Activated T-helper 2 cell treated with anti-CD3 and anti-CD28 coated beads, Interferon-gamma antibody, Interleukin-2, Interleukin-4, amounts not matched to agents 10 μg/mL and 5 μg/mL and 100 μg/mL, durations not matched to agents 14 hours and 24 hours and 36 hours (primary cell): ENCODE measurements at regions not wholly inside any gene's neighbourhood (a gene's known extent, or its start where the extent isn't known, plus 50 kb on each side); places are given as distances from the start of the nearest gene placed in this dataset.

Experiments used
- DNase-seq: peaks from one replicate; pipeline ENCODE4 v3.0.0; 2021; ENCODE audit warnings: low spot score
- H3K27ac Mint-ChIP-seq: one replicate; pipeline ENCODE4 v1.8.0; 2021; ENCODE audit warnings: mixed read lengths
- H3K27me3 Mint-ChIP-seq: one replicate; pipeline ENCODE4 v1.8.0; 2021; ENCODE audit warnings: low read depth, mixed read lengths
- H3K36me3 Mint-ChIP-seq: one replicate; pipeline ENCODE4 v1.8.0; 2021; ENCODE audit warnings: low read depth, mixed read lengths
- H3K4me1 Mint-ChIP-seq: one replicate; pipeline ENCODE4 v1.8.0; 2021; ENCODE audit warnings: low read depth, mixed read lengths
- H3K4me3 Mint-ChIP-seq: one replicate; pipeline ENCODE4 v1.8.0; 2021; ENCODE audit warnings: low read depth, mild to moderate bottlenecking, moderate library complexity, mixed read lengths
- H3K9me3 Mint-ChIP-seq: one replicate; pipeline ENCODE4 v1.8.0; 2021; ENCODE audit warnings: mixed read lengths
- intact Hi-C: fragments of 100-400 bp; cut with micrococcal nuclease; formaldehyde crosslinking; loops from one replicate; pipeline ENCODE4 v1.15.1; 2023

- DNase-seq = no peak
- H3K27me3 Mint-ChIP-seq = peaks cover 16% of the 10 kb centered on the region
- H3K4me1 Mint-ChIP-seq = no peaks in the 10 kb centered on the region
- H3K4me3 Mint-ChIP-seq = no peak overlapping the region
- H3K27ac Mint-ChIP-seq = no peak overlapping the region
- H3K36me3 Mint-ChIP-seq = no peaks in the 10 kb centered on the region
- no peaks in the 10 kb centered on the region for H3K9me3 Mint-ChIP-seq
- intact Hi-C loops = no loop called here
These were observed 69.3 kb upstream of the NPY start for GRCh38 chr7:24214670-24215069.

- no peaks in the 10 kb centered on the region for H3K4me1 Mint-ChIP-seq
- no peaks in the 10 kb centered on the region for H3K36me3 Mint-ChIP-seq
- H3K9me3 Mint-ChIP-seq = no peaks in the 10 kb centered on the region
- no peak overlapping the region for H3K27ac Mint-ChIP-seq
- H3K4me3 Mint-ChIP-seq = no peak overlapping the region
- intact Hi-C loops = no loop called here
- H3K27me3 Mint-ChIP-seq = peaks cover 20% of the 10 kb centered on the region
- DNase-seq = no peak
These were observed 67.3 kb upstream of the NPY start for GRCh38 chr7:24216576-24217125.

DNA sequence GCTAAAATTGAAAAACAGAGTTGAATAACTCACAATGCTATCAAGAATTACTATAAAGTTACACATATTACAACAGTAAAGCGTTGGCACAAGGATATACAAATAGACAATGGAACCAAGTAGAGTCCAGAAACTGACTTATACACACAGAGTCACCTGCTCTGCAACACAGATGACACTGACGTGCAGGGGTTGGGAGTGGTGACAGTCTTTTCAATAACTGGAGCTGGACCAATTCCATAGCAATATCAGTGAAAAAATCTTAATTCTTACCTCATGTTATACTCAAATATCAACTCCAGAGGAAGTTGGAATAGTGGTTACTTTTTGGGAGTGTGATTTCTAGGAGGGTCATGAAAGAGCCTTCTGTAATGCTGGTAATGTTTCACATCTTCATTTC is 62.5 kb upstream of the NPY start:
- no peaks in the 10 kb centered on the region for H3K4me1 Mint-ChIP-seq
- peaks cover 35% of the 10 kb centered on the region for H3K27me3 Mint-ChIP-seq
- no peak overlapping the region for H3K27ac Mint-ChIP-seq
- no peak overlapping the region for H3K4me3 Mint-ChIP-seq
- peaks cover 15% of the 10 kb centered on the region for H3K9me3 Mint-ChIP-seq
- intact Hi-C loops = no loop called here
- DNase-seq = no peak
- no peaks in the 10 kb centered on the region for H3K36me3 Mint-ChIP-seq

DNA sequence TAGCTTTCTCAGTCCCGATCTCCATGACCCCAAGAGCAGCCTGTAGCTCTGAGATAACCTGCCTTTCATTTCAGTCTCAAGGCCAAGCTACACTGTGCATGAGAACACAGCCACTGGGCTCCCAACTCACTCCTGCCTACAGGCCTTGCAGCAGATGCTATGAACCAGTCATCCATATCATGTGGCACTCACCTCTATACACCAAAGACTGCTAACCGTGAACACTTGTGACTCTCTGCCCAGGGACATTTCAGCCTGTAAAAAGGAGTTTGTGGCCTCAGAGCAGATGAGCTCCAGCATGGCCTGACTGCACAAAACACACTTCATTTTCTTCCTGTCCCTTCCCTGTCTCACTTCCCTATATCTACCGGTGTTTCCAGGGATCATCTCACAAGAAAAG is 56.9 kb upstream of the NPY start:
- no peak for DNase-seq
- Mint-ChIP-seq H3K36me3 (no peaks in the 10 kb centered on the region), H3K4me1 (peaks cover 16% of the 10 kb centered on the region), H3K9me3 (peaks cover 15% of the 10 kb centered on the region), H3K27ac (no peak overlapping the region), H3K4me3 (no peak overlapping the region), H3K27me3 (peaks cover 48% of the 10 kb centered on the region)
- intact Hi-C loops = no loop called here

DNA sequence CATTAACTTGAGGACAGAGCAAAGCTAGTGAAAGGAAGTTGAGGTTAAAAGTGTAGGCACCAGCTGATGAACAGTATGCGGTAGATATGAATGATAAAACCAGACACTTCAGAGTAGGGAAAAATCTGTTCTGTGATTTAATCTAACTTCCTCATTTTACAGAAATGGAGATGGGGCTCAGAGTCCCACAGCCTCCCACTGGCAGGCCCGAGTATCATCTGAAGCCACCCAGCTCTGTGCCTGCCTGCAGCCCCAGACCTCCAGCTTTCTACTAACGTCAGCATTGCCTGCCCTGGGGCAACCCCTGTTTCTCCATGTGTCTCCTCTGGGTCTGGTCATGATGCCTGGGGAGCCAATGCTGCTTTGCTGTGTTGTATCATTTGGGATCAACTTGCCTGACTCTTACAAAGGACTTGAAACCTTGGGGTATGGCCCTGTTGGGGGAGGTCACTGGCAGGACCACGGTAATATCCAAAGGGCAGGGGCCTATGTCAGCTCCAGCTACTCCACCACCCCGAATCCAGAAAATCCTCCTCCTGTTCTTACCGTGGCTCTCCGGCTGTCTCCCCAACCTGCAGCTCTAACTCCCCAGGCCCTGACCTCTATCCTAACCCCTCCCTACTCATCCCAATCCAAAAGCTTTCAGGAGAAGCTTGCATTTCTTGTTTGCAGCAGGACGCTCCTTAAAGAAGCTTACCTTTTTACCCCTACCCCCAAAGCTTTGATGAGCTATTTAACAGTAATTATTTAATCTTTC is 56.2 kb upstream of the NPY start:
- Mint-ChIP-seq H3K4me1 (peaks cover 16% of the 10 kb centered on the region), H3K4me3 (no peak overlapping the region), H3K9me3 (peaks cover 11% of the 10 kb centered on the region), H3K27ac (no peak overlapping the region), H3K27me3 (peaks cover 47% of the 10 kb centered on the region), H3K36me3 (no peaks in the 10 kb centered on the region)
- peak; percentile 8 for DNase-seq
- intact Hi-C loops = no loop called here

DNA sequence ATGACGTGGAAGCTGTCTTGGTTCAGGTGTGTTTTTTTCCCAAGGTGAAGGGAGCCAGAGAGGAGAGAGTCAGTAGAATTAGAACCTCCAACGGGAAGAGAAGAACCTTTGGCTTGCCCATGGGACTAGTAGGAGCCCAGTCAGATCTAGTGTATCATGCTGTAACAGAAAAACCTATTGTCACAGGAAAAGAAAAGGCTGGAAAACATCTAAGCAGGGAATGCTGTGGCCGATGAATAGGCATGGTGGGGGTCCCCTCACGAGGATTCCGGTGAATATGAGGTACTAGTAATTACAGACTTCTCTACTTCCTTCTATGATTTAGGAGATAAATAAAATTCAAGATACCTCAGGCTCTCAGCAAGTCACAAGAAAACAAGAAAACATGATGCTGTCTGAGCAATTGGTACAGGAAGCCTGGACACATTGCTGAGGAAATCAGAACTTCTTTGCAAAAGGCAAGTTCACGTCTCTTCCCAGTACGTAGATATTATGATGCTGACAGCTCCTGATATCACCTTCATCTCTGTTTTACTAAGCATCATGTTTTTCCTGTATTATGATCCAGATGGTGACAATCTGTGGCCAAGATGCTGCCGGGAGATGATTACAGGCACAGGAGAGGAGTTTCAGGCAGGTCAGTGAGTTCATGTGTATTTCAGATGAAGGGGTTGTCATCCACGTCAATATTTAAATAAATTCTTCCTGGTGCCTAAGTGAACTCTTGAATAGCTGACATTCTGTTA is 54.3 kb upstream of the NPY start:
- Mint-ChIP-seq H3K36me3 (no peaks in the 10 kb centered on the region), H3K4me1 (peaks cover 16% of the 10 kb centered on the region), H3K9me3 (no peaks in the 10 kb centered on the region), H3K27me3 (peaks cover 52% of the 10 kb centered on the region), H3K4me3 (no peak overlapping the region), H3K27ac (no peak overlapping the region)
- intact Hi-C loops = no loop called here
- no peak for DNase-seq

DNA sequence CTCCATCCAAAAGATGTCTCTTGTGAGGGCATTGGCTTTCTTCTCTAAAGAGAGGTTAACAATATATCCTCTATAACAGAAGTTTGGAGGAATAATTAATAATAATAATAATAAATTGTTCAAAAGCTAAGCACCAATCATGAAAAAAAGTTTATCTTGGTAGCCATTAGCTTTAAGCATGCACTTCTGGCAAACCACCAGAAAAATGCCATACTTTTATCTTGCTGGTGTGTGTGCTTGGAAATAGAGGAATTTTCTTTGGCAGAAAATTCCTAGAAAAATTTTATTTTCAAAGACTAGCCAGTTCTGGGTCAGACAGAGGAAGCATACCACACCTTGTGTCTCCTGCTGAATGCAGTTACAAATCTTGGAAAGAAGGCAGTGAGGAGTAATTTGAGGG is 52.5 kb upstream of the NPY start:
- H3K36me3 Mint-ChIP-seq = no peaks in the 10 kb centered on the region
- no peak overlapping the region for H3K27ac Mint-ChIP-seq
- H3K27me3 Mint-ChIP-seq = peaks cover 48% of the 10 kb centered on the region
- H3K4me1 Mint-ChIP-seq = peaks cover 16% of the 10 kb centered on the region
- intact Hi-C loops = no loop called here
- H3K9me3 Mint-ChIP-seq = no peaks in the 10 kb centered on the region
- no peak overlapping the region for H3K4me3 Mint-ChIP-seq
- no peak for DNase-seq

- Mint-ChIP-seq H3K36me3 (no peaks in the 10 kb centered on the region), H3K27ac (no peak overlapping the region), H3K9me3 (no peaks in the 10 kb centered on the region), H3K4me1 (peaks cover under 1% of the 10 kb centered on the region), H3K27me3 (peaks cover 48% of the 10 kb centered on the region), H3K4me3 (no peak overlapping the region)
- no peak for DNase-seq
- intact Hi-C loops = no loop called here
These were observed 50.6 kb upstream of the NPY start for GRCh38 chr7:24233386-24233785.
